ENCODE measurements at regions not wholly inside any gene's neighbourhood (a gene's known extent, or its start where the extent isn't known, plus 50 kb on each side); places are given as distances from the start of the nearest gene placed in this dataset.

DNA sequence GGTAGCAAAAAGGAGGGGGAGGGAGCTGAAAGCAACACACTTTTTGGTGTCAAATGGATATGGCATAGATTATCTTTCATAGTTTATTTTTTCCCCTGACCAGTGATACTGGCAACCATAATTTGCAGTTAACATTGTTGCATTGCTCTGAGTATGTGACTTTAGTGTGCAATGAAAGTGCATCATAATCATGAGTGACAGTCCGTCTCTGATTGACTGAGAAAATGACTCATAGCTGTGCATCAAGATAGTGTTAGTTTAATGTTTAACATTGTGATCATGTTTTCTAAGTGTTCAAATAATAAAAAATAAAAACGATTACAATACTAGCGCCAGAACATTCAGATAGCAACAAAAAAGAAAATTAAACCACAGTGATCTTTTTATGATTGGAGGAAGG is 952.4 kb upstream of the TENM4 start:
- TF ChIP-seq, protein P1, sequence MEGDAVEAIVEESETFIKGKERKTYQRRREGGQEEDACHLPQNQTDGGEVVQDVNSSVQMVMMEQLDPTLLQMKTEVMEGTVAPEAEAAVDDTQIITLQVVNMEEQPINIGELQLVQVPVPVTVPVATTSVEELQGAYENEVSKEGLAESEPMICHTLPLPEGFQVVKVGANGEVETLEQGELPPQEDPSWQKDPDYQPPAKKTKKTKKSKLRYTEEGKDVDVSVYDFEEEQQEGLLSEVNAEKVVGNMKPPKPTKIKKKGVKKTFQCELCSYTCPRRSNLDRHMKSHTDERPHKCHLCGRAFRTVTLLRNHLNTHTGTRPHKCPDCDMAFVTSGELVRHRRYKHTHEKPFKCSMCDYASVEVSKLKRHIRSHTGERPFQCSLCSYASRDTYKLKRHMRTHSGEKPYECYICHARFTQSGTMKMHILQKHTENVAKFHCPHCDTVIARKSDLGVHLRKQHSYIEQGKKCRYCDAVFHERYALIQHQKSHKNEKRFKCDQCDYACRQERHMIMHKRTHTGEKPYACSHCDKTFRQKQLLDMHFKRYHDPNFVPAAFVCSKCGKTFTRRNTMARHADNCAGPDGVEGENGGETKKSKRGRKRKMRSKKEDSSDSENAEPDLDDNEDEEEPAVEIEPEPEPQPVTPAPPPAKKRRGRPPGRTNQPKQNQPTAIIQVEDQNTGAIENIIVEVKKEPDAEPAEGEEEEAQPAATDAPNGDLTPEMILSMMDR (IDR thresholded peaks at IDR 0.05; ENCODE audit: low read depth, low read length): no peak
- no peak for DNase-seq (ENCODE audit: low read depth, low spot score)
- in situ Hi-C loops (cut with HindIII; ENCODE audit: low sequenced_read_pairs): no loop called here
- H3K4me3 ChIP-seq (ENCODE audit: low read depth, low read length): no peak overlapping the region

DNA sequence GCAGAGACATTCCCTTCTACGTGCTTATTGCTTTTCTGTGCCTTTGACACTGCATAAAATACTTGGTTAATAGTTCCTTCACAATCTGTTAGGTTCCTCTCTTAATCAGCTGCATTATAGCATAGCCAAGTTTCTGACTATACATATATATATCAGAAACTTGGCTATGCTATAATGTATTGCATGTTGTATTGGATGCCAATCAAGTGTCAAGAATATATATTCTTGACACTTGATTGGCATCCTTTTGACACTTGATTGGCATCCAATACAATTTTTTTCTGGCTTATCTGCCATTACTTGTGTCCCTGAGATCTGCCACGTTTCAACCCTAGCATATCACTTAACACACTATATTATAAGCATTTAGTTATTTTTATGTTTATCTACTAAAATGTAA is 949.7 kb upstream of the TENM4 start:
- DNase-seq (ENCODE audit: low read depth, low spot score): no peak
- in situ Hi-C loops (cut with HindIII; ENCODE audit: low sequenced_read_pairs): no loop called here
- no peak overlapping the region for H3K4me3 ChIP-seq (ENCODE audit: low read depth, low read length)
- TF ChIP-seq, protein P1 (IDR thresholded peaks at IDR 0.05; ENCODE audit: low read depth, low read length): no peak

DNA sequence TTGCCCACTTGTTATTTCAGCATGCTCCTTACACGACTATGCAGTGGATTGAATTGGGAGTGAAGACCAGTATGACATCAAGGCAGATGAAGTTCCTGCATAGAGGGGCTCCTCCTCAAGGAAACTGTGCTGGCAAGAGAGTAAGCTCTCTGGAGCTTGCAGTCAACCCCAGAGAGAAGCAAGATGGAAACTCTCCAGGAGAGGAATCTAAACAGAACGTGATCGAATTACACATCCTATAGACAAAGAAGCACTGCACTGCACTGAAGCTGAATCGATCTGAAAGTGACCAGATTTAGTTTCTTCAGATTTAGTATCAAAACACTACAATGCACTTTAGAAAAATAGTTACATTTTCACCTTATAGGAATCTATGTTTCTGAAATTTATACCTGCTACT is 947.7 kb upstream of the TENM4 start:
- no peak for DNase-seq (ENCODE audit: low read depth, low spot score)
- no peak overlapping the region for H3K4me3 ChIP-seq (ENCODE audit: low read depth, low read length)
- TF ChIP-seq, protein P1 (IDR thresholded peaks at IDR 0.05; ENCODE audit: low read depth, low read length): no peak

DNA sequence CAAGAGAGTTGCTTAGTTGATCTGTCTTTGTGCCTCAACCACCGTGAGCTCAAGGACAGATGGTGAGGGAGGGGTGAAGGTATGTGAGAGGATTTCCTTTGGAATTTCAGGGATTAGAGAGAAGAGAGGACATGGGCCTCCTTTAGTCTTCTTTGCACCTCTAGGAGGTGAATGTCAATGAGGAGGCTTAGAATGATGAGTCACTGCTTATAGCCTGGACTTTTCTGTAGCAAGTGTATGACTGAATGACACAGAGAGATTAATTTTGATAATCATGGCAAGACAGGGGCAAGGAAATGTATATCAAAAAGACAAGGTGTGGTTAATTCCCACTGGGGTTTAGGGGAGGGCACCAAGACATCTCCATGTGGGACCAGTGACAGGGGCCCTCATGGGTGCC is 947.3 kb upstream of the TENM4 start:
- TF ChIP-seq, protein P1 (IDR thresholded peaks at IDR 0.05; ENCODE audit: low read depth, low read length): no peak
- in situ Hi-C loops (cut with HindIII; ENCODE audit: low sequenced_read_pairs): no loop called here

More for the DNA sequence above, 947.7 kb upstream of the TENM4 start:
- in situ Hi-C loops (cut with HindIII; ENCODE audit: low sequenced_read_pairs): no loop called here

DNA sequence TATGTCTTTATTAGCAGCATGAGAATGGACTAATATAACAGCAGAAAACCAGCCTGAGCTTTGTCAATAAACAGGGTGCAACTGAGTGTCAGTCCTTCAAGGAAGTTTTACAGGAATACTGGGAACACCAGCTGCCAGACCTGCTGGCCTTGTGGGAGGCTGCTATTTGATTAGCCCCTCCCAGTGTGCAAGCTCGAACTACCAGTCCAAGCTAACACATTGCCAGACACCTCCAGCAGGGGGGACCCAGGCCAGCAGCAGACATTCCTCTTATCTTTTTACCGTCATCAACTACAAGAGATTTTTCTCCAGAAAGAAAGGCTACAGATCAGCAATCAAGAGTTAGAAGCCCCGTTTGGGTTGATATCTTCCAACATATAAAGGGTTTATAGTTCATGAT is 942.8 kb upstream of the TENM4 start:
- DNase-seq (ENCODE audit: low read depth, low spot score): no peak
- H3K4me3 ChIP-seq (ENCODE audit: low read depth, low read length): no peak overlapping the region
- TF ChIP-seq, protein P1 (IDR thresholded peaks at IDR 0.05; ENCODE audit: low read depth, low read length): no peak
- in situ Hi-C loops (cut with HindIII; ENCODE audit: low sequenced_read_pairs): no loop called here

More for the DNA sequence above, 947.3 kb upstream of the TENM4 start:
- H3K4me3 ChIP-seq (ENCODE audit: low read depth, low read length): no peak overlapping the region
- no peak for DNase-seq (ENCODE audit: low read depth, low spot score)

DNA sequence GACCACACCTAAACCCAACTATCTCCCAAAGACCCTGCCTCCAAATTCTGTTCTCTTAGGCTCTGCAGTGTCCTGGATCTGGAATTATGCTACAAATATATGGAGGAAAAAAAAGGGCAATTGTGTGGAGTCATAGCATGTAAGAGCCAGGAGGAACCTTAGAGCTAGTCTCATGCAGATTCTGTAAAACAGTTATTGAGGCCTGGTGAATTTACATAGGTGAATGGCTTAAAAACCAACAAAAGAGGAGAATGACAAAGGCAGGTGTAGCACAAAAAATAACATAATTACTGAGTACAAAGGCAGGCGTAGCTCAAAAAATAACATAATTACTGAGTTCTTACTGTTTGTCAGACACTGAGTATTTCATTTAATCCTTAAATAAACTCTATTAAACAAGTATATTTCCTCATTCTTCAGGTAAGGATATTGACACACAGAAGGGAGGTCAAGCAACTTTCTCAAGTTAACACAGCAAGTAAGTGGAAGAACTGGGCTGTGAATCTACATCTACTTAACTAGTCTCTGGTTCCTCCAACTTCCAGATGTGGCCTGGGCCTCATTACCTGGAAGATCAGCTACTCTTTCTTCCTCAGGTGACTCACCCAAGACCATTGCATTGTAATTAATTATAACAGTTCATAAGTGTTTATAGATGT is 938.9 kb upstream of the TENM4 start:
- in situ Hi-C loops (cut with HindIII; ENCODE audit: low sequenced_read_pairs): no loop called here
- no peak for DNase-seq (ENCODE audit: low read depth, low spot score)
- TF ChIP-seq, protein P1 (IDR thresholded peaks at IDR 0.05; ENCODE audit: low read depth, low read length): no peak
- no peak overlapping the region for H3K4me3 ChIP-seq (ENCODE audit: low read depth, low read length)
